ENCODE measurements at regions not wholly inside any gene's neighbourhood (a gene's known extent, or its start where the extent isn't known, plus 50 kb on each side); places are given as distances from the start of the nearest gene placed in this dataset.

GRCh38 chr21:23607782-23608431, 1999.4 kb downstream of the MRPL39 start:
- no peak overlapping the region for H3K4me3 ChIP-seq (ENCODE audit: low read depth in 1 of 2, low read length in 2 of 2)
- no peak overlapping the region for H2AFZ ChIP-seq (ENCODE audit: low read depth, low read length)
- no peaks in the 10 kb centered on the region for H3K27me3 ChIP-seq (ENCODE audit: insufficient read depth, low read length, poor library complexity)
- no peak overlapping the region for H3K27ac ChIP-seq (ENCODE audit: low read length)
- TF ChIP-seq CTCF (IDR thresholded peaks at IDR 0.05; ENCODE audit: borderline replicate concordance, extremely low read depth, low read length, poor library complexity, severe bottlenecking) (no peak), EZH2 (IDR thresholded peaks at IDR 0.05; ENCODE audit: borderline replicate concordance, low read depth, low read length, severe bottlenecking) (no peak)
- H4K20me1 ChIP-seq (ENCODE audit: insufficient read depth, low read length), result no peaks in the 10 kb centered on the region
- no peaks in the 10 kb centered on the region for H3K4me1 ChIP-seq (ENCODE audit: insufficient read depth, low read length)
- H3K9ac ChIP-seq (ENCODE audit: low read depth, low read length), result no peak overlapping the region
- H3K36me3 ChIP-seq (ENCODE audit: insufficient read depth, low read length), result no peaks in the 10 kb centered on the region
- DNase-seq (no peak), ATAC-seq (ENCODE audit: insufficient read depth, low read depth) (no peak)
- no peaks in the 10 kb centered on the region for H3K9me3 ChIP-seq (ENCODE audit: insufficient read depth, low read length, severe bottlenecking)
- H3K4me2 ChIP-seq (ENCODE audit: insufficient read depth, low read length), result no peak overlapping the region
- no peaks in the 10 kb centered on the region for H3K79me2 ChIP-seq (ENCODE audit: insufficient read depth, low read length)

- no peak for DNase-seq
- no peak overlapping the region for H3K4me3 ChIP-seq (ENCODE audit: low read depth in 1 of 2, low read length in 2 of 2)
- H3K9ac ChIP-seq (ENCODE audit: low read depth, low read length), result no peak overlapping the region
- H2AFZ ChIP-seq (ENCODE audit: low read depth, low read length), result no peak overlapping the region
- H3K79me2 ChIP-seq (ENCODE audit: insufficient read depth, low read length), result no peaks in the 10 kb centered on the region
- no peaks in the 10 kb centered on the region for H3K9me3 ChIP-seq (ENCODE audit: insufficient read depth, low read length, severe bottlenecking)
- TF ChIP-seq CTCF (IDR thresholded peaks at IDR 0.05; ENCODE audit: borderline replicate concordance, extremely low read depth, low read length, poor library complexity, severe bottlenecking), result no peak
- no peak for TF ChIP-seq EZH2 (IDR thresholded peaks at IDR 0.05; ENCODE audit: borderline replicate concordance, low read depth, low read length, severe bottlenecking)
- H3K27ac ChIP-seq (ENCODE audit: low read length), result no peak overlapping the region
- ATAC-seq (ENCODE audit: insufficient read depth, low read depth), result no peak
- H3K4me2 ChIP-seq (ENCODE audit: insufficient read depth, low read length), result no peak overlapping the region
- H4K20me1 ChIP-seq (ENCODE audit: insufficient read depth, low read length), result no peaks in the 10 kb centered on the region
- no peaks in the 10 kb centered on the region for H3K4me1 ChIP-seq (ENCODE audit: insufficient read depth, low read length)
- H3K27me3 ChIP-seq (ENCODE audit: insufficient read depth, low read length, poor library complexity), result no peaks in the 10 kb centered on the region
- no peaks in the 10 kb centered on the region for H3K36me3 ChIP-seq (ENCODE audit: insufficient read depth, low read length)
Measured at GRCh38 chr21:23601549-23601948, 2005.7 kb downstream of the MRPL39 start.

- no peak overlapping the region for H2AFZ ChIP-seq (ENCODE audit: low read depth, low read length)
- DNase-seq (no peak), ATAC-seq (ENCODE audit: insufficient read depth, low read depth) (no peak)
- TF ChIP-seq CTCF (IDR thresholded peaks at IDR 0.05; ENCODE audit: borderline replicate concordance, extremely low read depth, low read length, poor library complexity, severe bottlenecking) (no peak), EZH2 (IDR thresholded peaks at IDR 0.05; ENCODE audit: borderline replicate concordance, low read depth, low read length, severe bottlenecking) (no peak)
- H3K4me2 ChIP-seq (ENCODE audit: insufficient read depth, low read length), result no peak overlapping the region
- no peaks in the 10 kb centered on the region for H3K36me3 ChIP-seq (ENCODE audit: insufficient read depth, low read length)
- H3K79me2 ChIP-seq (ENCODE audit: insufficient read depth, low read length), result no peaks in the 10 kb centered on the region
- H3K9ac ChIP-seq (ENCODE audit: low read depth, low read length), result no peak overlapping the region
- no peak overlapping the region for H3K4me3 ChIP-seq (ENCODE audit: low read depth in 1 of 2, low read length in 2 of 2)
- H3K27me3 ChIP-seq (ENCODE audit: insufficient read depth, low read length, poor library complexity), result no peaks in the 10 kb centered on the region
- no peaks in the 10 kb centered on the region for H3K4me1 ChIP-seq (ENCODE audit: insufficient read depth, low read length)
- H4K20me1 ChIP-seq (ENCODE audit: insufficient read depth, low read length), result no peaks in the 10 kb centered on the region
- no peak overlapping the region for H3K27ac ChIP-seq (ENCODE audit: low read length)
- no peaks in the 10 kb centered on the region for H3K9me3 ChIP-seq (ENCODE audit: insufficient read depth, low read length, severe bottlenecking)
Measured at GRCh38 chr21:23593582-23593981, 2013.7 kb downstream of the MRPL39 start.

Measured in DND-41 (cell line).